NT2/D1 (cell line): ENCODE measurements at regions not wholly inside any gene's neighbourhood (a gene's known extent, or its start where the extent isn't known, plus 50 kb on each side); places are given as distances from the start of the nearest gene placed in this dataset.

Source experiments
- DNase-seq: peaks from one replicate; pipeline ENCODE4 v3.0.0-alpha.2; 2011; ENCODE audit warnings: low read depth, low spot score
- H3K27me3 ChIP-seq: 2 replicates; pipeline ENCODE4 v1.6.0; 2011; ENCODE audit warnings: mild to moderate bottlenecking; ENCODE audit not compliant: insufficient read length, insufficient read depth
- H3K36me3 ChIP-seq: 2 replicates; pipeline ENCODE4 v1.6.1; 2011; ENCODE audit warnings: mild to moderate bottlenecking, low read length, mixed read lengths; ENCODE audit not compliant: insufficient read depth, insufficient read length
- H3K4me1 ChIP-seq: 2 replicates; pipeline ENCODE4 v1.5.1; 2011; ENCODE audit not compliant: insufficient read depth, insufficient read length
- H3K4me3 ChIP-seq: 2 replicates; pipeline ENCODE4 v1.5.1; 2011; ENCODE audit warnings: low read depth; ENCODE audit not compliant: insufficient read length
- H3K9ac ChIP-seq: 2 replicates; pipeline ENCODE4 v1.6.0; 2011; ENCODE audit warnings: low read depth; ENCODE audit not compliant: insufficient read length
- H3K9me3 ChIP-seq: 2 replicates; pipeline ENCODE4 v1.5.1; 2011; ENCODE audit warnings: mild to moderate bottlenecking, low read length; ENCODE audit not compliant: insufficient read depth
- SUZ12 ChIP-seq: IDR thresholded peaks from 2 replicates; pipeline ENCODE4 v1.6.1; 2011; ENCODE audit not compliant: insufficient read length, insufficient read depth; ENCODE audit errors: extremely low read depth
- YY1 ChIP-seq: IDR thresholded peaks from 2 replicates; pipeline ENCODE4 v1.6.1; 2011; ENCODE audit not compliant: insufficient read length, insufficient read depth
- ZNF274 ChIP-seq: IDR thresholded peaks from 2 replicates; pipeline ENCODE4 v1.6.1; 2011; ENCODE audit warnings: mild to moderate bottlenecking, low read depth, low read length

DNA sequence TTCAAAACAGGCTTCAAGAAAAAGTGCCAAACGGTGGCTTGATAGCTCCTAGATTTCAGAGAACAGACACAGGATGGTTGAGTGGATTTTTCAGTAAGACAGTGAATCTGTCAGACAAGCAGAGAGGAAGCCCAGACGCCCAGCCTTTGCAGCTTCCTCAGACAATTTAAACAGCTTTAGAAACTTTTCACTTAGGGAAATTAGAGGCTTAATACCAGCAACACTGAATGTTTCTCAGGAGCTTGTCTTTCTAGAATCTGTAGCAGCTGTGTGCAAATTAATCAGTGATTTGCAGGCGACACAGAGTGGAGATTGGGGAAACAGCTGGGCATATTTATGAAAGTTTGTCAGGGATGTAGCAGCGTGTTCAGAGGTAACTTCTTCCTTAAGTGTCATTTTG, 362.1 kb downstream of the GALC start:
- Histone ChIP-seq H3K36me3 (no peaks in the 10 kb centered on the region), H3K9ac (no peak overlapping the region), H3K27me3 (no peaks in the 10 kb centered on the region), H3K4me3 (no peak overlapping the region), H3K9me3 (no peaks in the 10 kb centered on the region), H3K4me1 (no peaks in the 10 kb centered on the region)
- TF ChIP-seq ZNF274 (no peak), SUZ12 (no peak), YY1 (no peak)
- no peak for DNase-seq

DNA sequence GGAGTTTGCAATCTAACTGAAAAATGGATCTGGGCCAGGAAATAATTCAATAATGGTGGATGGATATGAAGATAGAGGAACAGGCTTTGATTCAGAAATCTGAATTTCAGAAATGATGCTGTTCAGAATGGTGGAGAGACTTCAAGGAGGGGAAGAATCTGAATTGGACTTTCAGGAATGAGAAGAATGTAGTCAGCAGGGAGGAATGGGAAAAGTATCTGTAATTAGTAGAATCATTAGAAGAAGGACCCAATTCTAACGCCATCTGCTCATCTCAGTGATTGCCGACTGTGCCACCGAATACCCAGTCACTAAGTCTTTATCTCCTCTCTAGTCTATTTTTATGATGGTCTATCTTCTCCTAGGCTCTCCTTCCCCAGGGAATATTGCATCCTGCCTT, 363.2 kb downstream of the GALC start:
- no peak for DNase-seq
- Histone ChIP-seq H3K9me3 (no peaks in the 10 kb centered on the region), H3K36me3 (no peaks in the 10 kb centered on the region), H3K9ac (no peak overlapping the region), H3K27me3 (no peaks in the 10 kb centered on the region), H3K4me3 (no peak overlapping the region), H3K4me1 (no peaks in the 10 kb centered on the region)
- no peak for TF ChIP-seq SUZ12
- no peak for TF ChIP-seq ZNF274
- TF ChIP-seq YY1 = no peak

DNA sequence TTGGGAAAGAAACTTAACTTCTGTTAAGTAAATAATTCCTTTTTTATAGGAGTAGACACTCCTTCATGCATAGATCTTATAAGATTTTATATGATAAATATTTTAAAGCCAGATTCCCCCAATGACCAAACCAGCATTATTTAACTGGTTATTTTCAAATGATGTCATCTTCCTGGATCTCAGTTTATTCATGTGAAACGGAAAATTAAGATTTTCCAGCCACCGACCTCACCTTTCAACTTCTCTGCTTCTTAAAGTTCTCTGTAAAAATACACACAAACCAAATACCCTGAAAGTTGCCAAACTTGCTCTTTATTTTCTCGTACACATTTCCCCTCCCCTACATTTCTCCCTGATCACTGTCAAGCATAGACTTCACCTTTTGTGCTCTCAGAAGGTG, 364.2 kb downstream of the GALC start:
- Histone ChIP-seq H3K4me1 (no peaks in the 10 kb centered on the region), H3K36me3 (no peaks in the 10 kb centered on the region), H3K4me3 (no peak overlapping the region), H3K27me3 (no peaks in the 10 kb centered on the region), H3K9me3 (no peaks in the 10 kb centered on the region), H3K9ac (no peak overlapping the region)
- TF ChIP-seq YY1 = no peak
- no peak for DNase-seq

GRCh38 chr14:87628129-87628528, 364.9 kb downstream of the GALC start:
- TF ChIP-seq SUZ12 = no peak
- TF ChIP-seq YY1 = no peak
- TF ChIP-seq ZNF274 = no peak
- Histone ChIP-seq H3K4me1 (no peaks in the 10 kb centered on the region), H3K9ac (no peak overlapping the region), H3K36me3 (no peaks in the 10 kb centered on the region), H3K9me3 (no peaks in the 10 kb centered on the region), H3K4me3 (no peak overlapping the region), H3K27me3 (no peaks in the 10 kb centered on the region)
- DNase-seq = no peak

DNA sequence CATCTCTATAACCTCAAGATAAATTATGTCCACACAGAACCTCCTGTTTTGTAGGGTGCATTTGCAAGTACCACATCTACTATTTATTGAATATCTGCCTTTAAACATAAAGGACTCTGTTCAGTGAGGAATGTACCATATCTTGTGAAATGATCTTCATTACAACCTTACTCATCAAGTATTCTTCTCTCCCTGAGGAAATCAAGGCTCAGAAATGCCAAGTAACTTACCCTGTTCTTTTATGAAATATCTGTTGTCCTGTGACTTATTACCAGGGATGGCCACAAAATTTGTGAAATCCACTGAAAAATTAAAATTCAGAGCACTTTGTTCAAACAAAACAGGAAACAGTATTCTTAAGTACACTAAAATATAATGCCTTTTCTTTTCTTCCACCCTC, 366.7 kb downstream of the GALC start:
- Histone ChIP-seq H3K36me3 (no peaks in the 10 kb centered on the region), H3K27me3 (no peaks in the 10 kb centered on the region), H3K4me1 (no peaks in the 10 kb centered on the region), H3K9me3 (peaks cover 6% of the 10 kb centered on the region), H3K9ac (no peak overlapping the region), H3K4me3 (no peak overlapping the region)
- no peak for DNase-seq
- no peak for TF ChIP-seq YY1
- no peak for TF ChIP-seq ZNF274
- TF ChIP-seq SUZ12 = no peak

GRCh38 chr14:87623616-87624015, 369.4 kb downstream of the GALC start:
- Histone ChIP-seq H3K9me3 (peaks cover 15% of the 10 kb centered on the region), H3K36me3 (no peaks in the 10 kb centered on the region), H3K4me1 (no peaks in the 10 kb centered on the region), H3K9ac (no peak overlapping the region), H3K4me3 (no peak overlapping the region), H3K27me3 (no peaks in the 10 kb centered on the region)
- no peak for DNase-seq
- TF ChIP-seq SUZ12 = no peak
- TF ChIP-seq YY1 = no peak
- no peak for TF ChIP-seq ZNF274

GRCh38 chr14:87617079-87617478, 375.9 kb downstream of the GALC start:
- no peak for DNase-seq
- Histone ChIP-seq H3K9ac (no peak overlapping the region), H3K4me1 (no peaks in the 10 kb centered on the region), H3K4me3 (no peak overlapping the region), H3K36me3 (no peaks in the 10 kb centered on the region), H3K9me3 (peaks cover 15% of the 10 kb centered on the region), H3K27me3 (no peaks in the 10 kb centered on the region)
- TF ChIP-seq SUZ12 = no peak
- TF ChIP-seq ZNF274 = no peak
- no peak for TF ChIP-seq YY1
